WI38 (cell line): ENCODE measurements at regions not wholly inside any gene's neighbourhood (a gene's known extent, or its start where the extent isn't known, plus 50 kb on each side); places are given as distances from the start of the nearest gene placed in this dataset.

Source experiments
- H3K4me3 ChIP-seq: 2 replicates; pipeline ENCODE4 v1.5.1; 2011; ENCODE audit warnings: low read depth, mild to moderate bottlenecking, control low read depth, low read length
- TF ChIP-seq, protein P1 (sequence below): IDR thresholded peaks from 2 replicates; pipeline ENCODE4 v1.5.1; 2012; ENCODE audit warnings: low read depth, mild to moderate bottlenecking, control low read depth, low read length

DNA sequence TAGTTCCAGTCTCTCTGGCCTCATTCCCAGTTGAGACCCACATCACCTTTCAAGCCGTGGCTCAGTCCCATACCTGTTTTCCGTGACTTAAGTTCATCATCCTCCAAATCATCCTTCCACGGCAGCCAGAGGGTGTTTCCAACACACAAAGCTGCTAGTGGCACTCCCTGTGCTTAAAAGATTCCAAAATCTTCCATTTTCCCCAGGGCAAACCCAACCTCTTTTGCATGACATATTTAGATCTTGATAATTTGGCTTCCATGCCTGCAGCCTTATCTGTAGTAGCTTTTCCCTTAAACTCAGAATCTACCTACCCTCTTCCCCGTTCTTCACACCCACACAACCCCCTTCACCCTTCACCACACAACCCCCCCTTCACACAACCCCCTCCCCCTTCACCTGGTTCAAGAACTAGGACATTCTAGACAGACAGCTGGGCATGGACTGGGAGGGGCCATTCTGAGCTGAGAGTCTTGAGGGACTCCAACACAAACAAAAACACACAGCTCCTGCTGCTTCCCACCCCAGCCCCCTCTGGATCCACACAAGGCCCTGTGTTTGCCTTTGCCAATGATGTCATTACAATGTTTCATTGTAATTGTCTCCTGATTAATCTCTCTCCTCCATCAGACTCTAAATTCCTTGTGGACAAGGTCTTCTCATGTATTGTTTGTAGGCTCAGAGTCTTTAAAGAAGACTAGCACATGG is 268.2 kb downstream of the SH3GL2 start:
- TF ChIP-seq, protein P1, sequence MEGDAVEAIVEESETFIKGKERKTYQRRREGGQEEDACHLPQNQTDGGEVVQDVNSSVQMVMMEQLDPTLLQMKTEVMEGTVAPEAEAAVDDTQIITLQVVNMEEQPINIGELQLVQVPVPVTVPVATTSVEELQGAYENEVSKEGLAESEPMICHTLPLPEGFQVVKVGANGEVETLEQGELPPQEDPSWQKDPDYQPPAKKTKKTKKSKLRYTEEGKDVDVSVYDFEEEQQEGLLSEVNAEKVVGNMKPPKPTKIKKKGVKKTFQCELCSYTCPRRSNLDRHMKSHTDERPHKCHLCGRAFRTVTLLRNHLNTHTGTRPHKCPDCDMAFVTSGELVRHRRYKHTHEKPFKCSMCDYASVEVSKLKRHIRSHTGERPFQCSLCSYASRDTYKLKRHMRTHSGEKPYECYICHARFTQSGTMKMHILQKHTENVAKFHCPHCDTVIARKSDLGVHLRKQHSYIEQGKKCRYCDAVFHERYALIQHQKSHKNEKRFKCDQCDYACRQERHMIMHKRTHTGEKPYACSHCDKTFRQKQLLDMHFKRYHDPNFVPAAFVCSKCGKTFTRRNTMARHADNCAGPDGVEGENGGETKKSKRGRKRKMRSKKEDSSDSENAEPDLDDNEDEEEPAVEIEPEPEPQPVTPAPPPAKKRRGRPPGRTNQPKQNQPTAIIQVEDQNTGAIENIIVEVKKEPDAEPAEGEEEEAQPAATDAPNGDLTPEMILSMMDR, result no peak
- no peak overlapping the region for H3K4me3 ChIP-seq

DNA sequence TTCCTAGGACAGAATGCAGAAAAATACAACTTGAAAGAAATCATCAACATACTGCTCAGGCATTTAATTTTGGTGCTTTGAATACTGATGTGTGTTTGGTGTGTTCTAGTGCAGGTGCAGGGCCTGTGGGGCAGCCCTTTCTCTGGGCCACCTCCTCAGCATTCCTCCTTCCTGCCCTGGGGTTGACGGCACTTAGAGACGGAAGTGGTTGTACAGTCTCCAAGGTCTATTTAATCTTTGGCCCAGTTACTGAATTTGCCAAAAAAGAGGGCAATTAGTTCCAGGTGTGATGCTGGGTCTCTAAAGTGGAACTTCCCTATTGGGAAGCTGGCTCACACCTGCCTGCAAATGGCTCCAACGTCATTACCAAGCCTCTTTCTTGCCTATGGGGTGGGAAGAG is 269.0 kb downstream of the SH3GL2 start:
- H3K4me3 ChIP-seq, result no peak overlapping the region
- TF ChIP-seq, protein P1, result no peak

DNA sequence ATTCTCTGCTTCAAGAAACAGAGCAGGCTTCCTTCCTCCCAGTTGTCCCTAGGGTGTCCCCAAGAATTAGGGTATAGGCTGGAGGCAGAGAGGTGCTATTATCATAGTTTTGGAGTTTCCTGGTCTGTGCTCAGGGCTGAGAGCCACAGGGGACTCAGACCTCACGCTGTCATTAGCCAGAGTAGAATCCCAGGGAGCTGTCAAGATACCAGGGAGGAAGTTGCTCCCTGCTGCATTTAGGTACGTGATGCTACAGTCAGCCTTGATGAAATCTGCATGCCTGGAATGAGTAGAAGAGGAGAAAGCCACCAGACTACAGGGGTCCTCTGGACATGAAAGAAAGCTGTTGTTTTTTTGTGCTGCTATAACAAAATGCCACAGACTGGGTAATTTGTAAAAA is 273.2 kb downstream of the SH3GL2 start:
- TF ChIP-seq, protein P1, result no peak
- H3K4me3 ChIP-seq, result no peak overlapping the region

DNA sequence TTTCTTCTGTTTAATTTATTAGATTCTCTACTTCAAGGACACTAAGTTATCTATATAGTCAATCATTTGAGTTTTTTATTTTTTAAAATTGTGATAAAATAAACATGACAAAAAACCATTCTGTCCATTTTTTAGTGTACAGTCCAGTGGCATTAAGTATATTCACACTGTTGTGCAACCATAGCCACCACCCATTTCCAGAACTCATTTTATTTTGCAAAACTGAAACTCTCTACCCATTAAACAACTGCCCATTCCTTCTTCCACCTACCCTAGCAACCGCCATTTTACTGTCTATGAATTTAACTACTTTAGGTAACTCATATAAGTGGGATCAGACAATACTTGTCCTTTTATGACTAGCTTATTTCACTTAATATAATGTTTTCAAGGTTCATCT is 275.6 kb downstream of the SH3GL2 start:
- H3K4me3 ChIP-seq, result no peak overlapping the region
- TF ChIP-seq, protein P1, result no peak

DNA sequence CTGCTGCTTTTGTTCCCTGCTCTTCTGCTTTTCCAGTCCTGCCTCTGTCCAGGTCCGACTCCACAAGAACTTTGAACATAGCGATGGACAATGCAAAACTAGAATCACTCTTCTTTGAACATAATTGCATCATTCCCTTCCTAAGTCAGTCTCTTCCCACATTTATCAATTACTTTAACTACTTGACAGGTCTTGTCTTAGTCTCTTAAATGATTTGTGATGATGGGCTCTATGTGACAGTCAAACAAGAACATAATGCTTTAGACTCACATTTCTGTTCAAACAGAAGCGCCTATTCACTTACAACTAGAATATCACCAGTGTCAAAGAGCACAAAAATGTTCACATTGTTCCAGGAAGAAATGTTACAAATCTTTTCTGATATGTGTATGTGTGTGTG is 278.1 kb downstream of the SH3GL2 start:
- TF ChIP-seq, protein P1, result no peak

DNA sequence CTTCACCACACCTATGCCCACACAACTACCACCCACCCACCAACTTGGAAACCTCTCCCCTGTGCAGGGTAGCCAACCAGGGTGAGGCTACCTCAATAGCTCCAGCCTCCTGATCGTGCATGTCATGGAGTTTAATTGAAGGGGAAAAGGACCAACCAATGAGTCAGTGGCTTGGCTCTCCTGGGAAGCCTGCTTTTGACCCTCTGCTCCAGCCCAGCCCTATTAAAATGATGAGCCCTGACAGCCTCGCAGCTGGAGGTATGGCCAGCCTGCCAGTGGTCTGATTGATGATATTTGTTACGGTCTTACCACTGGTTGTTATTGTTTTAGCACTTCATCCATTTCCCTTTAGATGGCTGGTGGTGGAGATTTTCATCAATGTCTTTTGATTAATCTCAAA is 280.4 kb downstream of the SH3GL2 start:
- TF ChIP-seq, protein P1, result no peak
- no peak overlapping the region for H3K4me3 ChIP-seq

More for the DNA sequence above, 278.1 kb downstream of the SH3GL2 start:
- no peak overlapping the region for H3K4me3 ChIP-seq

DNA sequence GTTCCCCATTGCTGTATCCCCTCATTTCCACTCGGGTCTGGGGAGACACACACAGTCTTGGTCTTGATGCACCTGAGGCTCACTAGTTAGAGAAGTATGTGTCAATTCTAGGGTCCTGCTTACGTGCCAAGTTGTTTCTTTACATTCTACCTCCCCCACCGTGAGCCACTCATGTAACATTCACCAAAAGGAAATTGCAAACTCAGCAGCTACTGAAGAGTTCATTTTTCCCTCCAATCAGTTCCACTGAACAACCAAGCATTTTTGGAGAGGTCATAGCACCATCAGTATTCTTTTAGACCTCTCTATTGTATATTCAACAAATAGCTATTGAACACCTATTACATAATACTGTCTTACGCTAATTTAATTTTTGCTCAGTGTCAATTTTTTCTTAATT is 281.1 kb downstream of the SH3GL2 start:
- TF ChIP-seq, protein P1, result no peak
- no peak overlapping the region for H3K4me3 ChIP-seq
